ENCODE measurements at regions not wholly inside any gene's neighbourhood (a gene's known extent, or its start where the extent isn't known, plus 50 kb on each side); places are given as distances from the start of the nearest gene placed in this dataset.

GRCh38 chr13:63948045-63948444, 2532.4 kb upstream of the PCDH20 start:
- no peak for DNase-seq (ENCODE audit: low read depth)

- DNase-seq (ENCODE audit: low read depth), result no peak
These were observed 2529.3 kb upstream of the PCDH20 start for GRCh38 chr13:63944911-63945310.

GRCh38 chr13:63942372-63942771, 2526.7 kb upstream of the PCDH20 start:
- DNase-seq (ENCODE audit: low read depth), result no peak

GRCh38 chr13:63938851-63939250, 2523.2 kb upstream of the PCDH20 start:
- no peak for DNase-seq (ENCODE audit: low read depth)

GRCh38 chr13:63910511-63910910, 2494.9 kb upstream of the PCDH20 start:
- DNase-seq (ENCODE audit: low read depth), result no peak

GRCh38 chr13:63909726-63910375, 2494.2 kb upstream of the PCDH20 start:
- DNase-seq (ENCODE audit: low read depth), result no peak

- DNase-seq (ENCODE audit: low read depth), result no peak
These were observed 2486.5 kb upstream of the PCDH20 start for GRCh38 chr13:63902141-63902540.

GRCh38 chr13:63901630-63902029, 2486.0 kb upstream of the PCDH20 start:
- DNase-seq (ENCODE audit: low read depth), result no peak

GRCh38 chr13:63900406-63900805, 2484.8 kb upstream of the PCDH20 start:
- no peak for DNase-seq (ENCODE audit: low read depth)

- no peak for DNase-seq (ENCODE audit: low read depth)
These were observed 2480.7 kb upstream of the PCDH20 start for GRCh38 chr13:63896321-63896720.

GRCh38 chr13:63882052-63882451, 2466.4 kb upstream of the PCDH20 start:
- no peak for DNase-seq (ENCODE audit: low read depth)

GRCh38 chr13:63880705-63881104, 2465.1 kb upstream of the PCDH20 start:
- no peak for DNase-seq (ENCODE audit: low read depth)

GRCh38 chr13:63873936-63874335, 2458.3 kb upstream of the PCDH20 start:
- no peak for DNase-seq (ENCODE audit: low read depth)

GRCh38 chr13:63864171-63864902, 2448.7 kb upstream of the PCDH20 start:
- DNase-seq (ENCODE audit: low read depth), result no peak

GRCh38 chr13:63855457-63856118, 2439.9 kb upstream of the PCDH20 start:
- no peak for DNase-seq (ENCODE audit: low read depth)

- no peak for DNase-seq (ENCODE audit: low read depth)
These were observed 2438.2 kb upstream of the PCDH20 start for GRCh38 chr13:63853816-63854215.

GRCh38 chr13:63851526-63851925, 2435.9 kb upstream of the PCDH20 start:
- no peak for DNase-seq (ENCODE audit: low read depth)

GRCh38 chr13:63843766-63844699, 2428.4 kb upstream of the PCDH20 start:
- DNase-seq (ENCODE audit: low read depth), result no peak

- no peak for DNase-seq (ENCODE audit: low read depth)
These were observed 2426.5 kb upstream of the PCDH20 start for GRCh38 chr13:63842102-63842501.

- no peak for DNase-seq (ENCODE audit: low read depth)
These were observed 2425.1 kb upstream of the PCDH20 start for GRCh38 chr13:63840551-63841421.
